HG03139 (cell line): ENCODE measurements at regions not wholly inside any gene's neighbourhood (a gene's known extent, or its start where the extent isn't known, plus 50 kb on each side); places are given as distances from the start of the nearest gene placed in this dataset.
"Not testable (repeated sequence)": the region's sequence is repeated elsewhere in the genome, so short reads cannot be mapped to it uniquely, and the experiment has no call there.

ENCODE experiments used
- ATAC-seq: cut with Tn5 transposase; IDR thresholded peaks from one replicate; pipeline ENCODE4 v1.9.1; 2021; ENCODE audit not compliant: unreplicated experiment

DNA sequence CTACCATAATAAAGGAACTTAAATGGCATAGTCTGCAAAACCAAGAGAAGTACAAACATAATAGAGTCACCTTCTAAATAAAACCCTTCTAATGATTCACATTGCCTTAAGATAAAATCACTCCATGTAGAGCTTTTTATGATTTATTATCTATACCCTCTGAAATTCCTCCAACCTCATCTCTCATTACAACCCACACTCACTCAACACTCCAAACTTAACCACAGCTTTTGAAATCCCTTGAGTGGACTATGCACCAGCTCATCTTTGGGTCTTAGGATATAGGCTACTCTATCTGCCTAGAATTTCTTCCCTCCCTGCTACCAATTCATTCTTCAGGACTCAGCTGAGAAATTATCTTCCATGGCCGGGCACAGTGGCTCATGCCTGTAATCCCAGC, 122.5 kb downstream of the CETN3 start:
- ATAC-seq: no peak

DNA sequence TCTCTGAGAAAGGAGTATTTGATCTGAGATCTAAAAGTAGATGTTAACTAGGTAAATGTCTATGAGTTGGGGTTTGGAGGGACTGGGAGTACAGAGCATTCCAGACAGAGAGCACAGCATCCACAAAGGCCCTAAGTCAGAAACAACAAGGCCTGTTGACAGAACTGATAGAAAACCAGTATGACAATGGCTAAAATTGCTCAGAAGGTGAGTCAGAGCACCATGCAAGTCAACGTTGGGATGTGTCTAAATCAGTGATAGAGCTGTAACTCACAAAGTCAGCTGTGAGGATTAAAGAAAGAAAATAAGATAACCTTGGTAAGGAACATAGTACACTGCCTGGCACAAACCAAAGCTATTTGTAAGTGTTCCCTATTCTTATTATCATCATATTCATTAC, 124.0 kb downstream of the CETN3 start:
- ATAC-seq: no peak

DNA sequence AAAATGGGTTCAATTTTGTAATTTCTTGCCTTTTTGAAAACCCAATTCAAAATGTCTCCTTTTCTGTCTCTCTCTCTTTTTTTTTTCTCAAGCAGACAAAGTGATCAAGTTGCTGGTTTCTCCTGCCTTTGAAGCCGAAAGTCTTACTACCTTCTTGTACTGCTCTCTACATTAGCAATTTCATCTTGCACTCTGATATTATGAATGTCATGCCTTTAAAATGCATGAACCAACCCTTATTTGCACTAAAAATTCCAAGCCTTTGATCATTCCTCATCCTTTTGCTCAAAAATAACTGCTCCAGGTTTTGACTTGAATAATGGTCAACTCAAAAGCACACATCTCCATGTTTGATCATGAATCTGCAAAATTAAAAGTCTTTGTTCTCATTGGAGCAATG, 125.2 kb downstream of the CETN3 start:
- no peak for ATAC-seq

DNA sequence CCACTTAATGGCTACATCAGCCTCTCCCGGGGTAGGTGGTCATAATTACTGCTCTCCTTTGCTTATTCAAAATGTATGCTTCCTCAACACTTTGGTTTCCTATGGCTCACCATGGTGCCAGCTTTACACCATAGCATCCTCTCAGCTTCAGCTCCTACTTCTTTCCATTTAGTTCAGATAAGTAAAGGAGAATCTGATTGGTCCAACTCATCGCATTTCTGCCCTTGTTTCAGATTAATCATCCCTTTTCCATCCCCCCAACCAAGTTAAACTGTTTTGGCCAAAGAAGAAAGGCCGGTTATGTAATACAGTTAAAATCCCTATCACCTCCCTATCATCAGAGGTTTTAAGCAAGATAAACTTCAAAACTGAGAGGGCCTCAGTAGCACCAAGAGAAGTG, 130.5 kb downstream of the CETN3 start:
- ATAC-seq: no peak

DNA sequence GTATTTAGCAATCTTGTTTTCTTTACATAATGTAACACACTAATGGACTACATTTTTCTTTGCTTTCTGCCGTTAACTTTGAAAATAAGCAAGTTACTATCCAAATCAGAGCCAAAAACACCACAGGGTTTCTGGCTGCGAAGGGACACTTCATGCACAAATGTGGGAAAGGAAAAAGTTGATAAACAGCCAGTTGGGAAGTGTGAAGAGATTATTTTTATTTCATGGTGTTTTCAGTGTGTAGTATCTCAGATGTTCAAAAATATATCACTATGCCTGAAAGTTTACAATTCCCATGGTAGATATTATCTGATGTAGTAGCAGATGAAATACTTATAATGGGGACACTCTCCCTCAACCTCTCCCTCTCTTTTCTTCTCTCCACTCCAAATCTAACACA, 135.3 kb downstream of the CETN3 start:
- ATAC-seq: no peak

DNA sequence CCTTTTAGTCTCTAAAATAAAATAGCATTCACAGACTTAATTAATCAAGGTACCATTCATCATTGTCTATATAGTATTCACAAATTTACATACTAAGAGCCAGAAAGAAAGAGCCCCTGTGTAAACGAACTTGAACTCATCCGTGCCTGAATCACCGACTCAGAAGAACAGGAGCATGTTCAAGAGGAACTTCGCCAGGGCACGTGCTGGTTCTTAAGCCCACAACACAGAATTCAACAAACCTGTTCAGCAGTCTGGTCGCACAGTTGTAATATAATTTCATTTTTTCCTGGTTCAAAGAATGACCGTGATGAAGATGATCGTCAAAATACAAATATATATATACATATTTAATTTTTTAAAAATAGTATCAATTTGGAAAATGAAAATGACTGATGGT, 141.9 kb downstream of the CETN3 start:
- ATAC-seq: no peak

DNA sequence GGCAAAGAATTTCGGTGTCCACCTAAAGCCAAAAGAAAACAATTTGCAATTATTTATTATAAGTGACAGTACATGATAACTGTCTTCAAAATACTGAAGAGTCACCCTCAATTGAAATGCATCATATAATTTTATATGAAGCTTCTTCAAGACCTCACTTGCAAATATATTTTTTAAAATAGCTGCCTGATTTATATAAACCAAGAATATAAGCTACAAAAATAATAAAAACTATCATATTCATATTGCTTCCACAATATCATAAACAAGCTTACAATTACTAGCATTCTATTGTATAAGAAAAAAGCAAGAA, 144.1 kb downstream of the CETN3 start:
- ATAC-seq: no peak

DNA sequence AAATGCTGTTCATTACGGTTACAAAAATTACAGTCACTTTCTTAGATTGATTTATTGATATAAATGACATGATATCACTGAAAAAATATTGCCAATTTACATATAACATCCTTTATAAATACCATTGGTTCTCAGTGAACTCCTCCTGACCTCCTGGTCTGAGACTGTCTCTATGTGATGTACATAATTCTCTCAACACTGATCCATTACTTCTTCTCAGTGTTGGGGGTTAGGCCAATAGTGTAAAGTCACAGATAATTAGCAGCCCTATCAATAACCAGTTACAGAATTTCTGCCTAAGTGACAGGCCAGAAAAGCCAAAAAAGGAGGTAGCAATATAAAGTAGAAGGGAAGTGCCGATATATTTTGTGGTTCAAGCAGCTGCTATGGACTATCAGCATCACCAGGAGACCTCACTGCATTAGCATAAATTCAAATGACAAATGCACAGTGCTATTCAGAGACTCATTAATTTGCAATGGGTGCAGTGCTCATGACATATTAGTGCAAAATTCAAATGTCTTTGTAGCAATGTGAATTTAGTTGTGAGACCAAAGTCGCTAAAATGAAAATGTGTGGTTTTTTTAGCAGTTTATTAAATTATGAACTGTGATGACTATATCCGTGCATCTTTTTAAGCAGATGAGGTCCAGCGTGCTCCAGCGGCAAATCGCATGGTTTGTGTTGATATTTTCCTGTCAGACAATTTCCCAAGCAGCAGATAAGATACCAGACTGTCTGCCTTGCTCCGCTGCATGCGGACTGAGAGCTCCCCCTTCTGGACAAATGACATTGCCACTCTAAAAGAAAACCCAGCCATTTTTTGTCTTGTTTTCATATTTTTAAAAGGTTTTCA, 144.6 kb downstream of the CETN3 start:
- ATAC-seq: peak; percentile 61

DNA sequence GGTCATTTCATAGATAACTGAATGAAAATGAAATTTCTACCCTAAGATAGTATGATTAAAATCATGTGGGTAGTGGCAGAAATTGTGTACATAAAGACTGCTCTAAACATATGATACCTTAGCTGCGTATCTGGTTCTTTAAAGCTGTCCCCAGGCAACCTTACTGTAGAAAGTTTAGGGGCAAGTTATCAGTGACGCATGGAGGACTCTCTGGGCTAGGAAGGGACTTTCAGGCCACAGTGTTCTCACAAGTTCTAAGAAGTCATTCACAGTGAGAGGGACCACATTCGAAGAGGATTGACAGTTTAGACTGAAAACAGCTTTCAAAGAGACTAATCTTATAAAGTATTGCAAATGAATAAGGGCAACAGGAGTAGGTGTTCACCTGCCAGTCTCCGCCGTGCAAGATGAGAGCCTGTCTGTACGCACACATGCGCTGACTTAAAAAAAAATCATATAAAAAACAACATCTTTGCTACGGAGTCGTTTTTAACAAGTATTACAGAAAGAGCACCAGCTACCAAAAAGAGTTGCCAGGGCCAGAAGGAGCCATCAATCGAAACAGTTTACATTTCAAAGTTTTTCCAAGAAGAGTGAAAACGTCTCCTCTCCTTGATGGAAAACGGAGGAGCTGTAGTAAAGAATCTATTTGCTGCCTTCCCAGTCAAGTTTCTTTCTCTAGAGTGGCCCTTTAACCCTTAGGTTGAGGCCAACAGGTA, 146.3 kb downstream of the CETN3 start:
- ATAC-seq: no peak

DNA sequence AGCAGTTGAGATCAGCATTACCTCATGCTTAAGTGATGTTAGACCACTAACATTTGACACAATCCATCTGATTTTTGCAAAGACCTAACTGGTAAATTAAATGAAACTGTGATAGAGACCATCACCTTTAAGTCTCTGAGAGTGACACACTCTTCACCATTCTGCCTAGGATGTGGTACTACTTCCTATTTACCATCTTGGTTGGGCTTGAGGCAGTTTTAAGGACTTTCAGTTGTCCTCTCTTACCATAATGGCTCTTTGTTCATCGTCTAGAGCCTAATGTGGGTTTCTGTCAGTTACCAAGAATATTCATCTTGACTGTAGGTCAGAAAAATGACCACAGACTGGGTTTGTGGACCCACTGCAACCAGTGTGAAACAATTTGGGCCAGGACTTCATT, 158.1 kb downstream of the CETN3 start:
- no peak for ATAC-seq

DNA sequence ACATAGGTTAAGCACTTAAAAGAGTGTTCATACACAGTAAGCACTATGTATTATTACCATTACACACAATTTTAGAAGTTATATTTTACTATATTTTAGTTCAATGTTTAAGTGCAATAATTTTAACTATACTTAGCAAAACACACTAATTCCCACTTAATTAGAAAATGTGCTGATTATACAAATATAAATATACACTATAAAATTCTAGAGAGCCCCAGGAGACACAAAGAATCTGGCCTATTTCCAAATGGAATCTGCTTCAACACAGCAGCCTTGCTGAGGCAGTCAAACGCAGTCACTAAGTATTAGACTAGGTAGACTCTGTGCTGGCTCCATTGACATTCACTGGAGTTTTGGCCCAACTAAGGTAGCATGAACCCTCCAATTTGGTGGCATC, 160.9 kb downstream of the CETN3 start:
- ATAC-seq: no peak

DNA sequence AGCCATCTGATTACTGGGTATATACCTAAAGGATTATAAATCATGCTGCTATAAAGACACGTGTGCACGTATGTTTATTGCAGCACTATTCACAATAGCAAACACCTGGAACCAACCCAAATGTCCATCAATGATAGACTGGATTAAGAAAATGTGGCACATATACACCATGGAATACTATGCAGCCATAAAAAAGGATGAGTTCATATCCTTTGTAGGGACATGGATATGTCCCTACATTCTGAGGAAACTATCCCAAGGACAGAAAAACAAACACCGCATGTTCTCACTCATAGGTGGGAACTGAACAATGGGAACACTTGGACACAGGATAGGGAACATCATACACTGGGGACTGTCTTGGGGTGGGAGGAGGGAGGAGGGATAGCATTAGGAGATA, 165.7 kb downstream of the CETN3 start:
- ATAC-seq: not testable (repeated sequence)

DNA sequence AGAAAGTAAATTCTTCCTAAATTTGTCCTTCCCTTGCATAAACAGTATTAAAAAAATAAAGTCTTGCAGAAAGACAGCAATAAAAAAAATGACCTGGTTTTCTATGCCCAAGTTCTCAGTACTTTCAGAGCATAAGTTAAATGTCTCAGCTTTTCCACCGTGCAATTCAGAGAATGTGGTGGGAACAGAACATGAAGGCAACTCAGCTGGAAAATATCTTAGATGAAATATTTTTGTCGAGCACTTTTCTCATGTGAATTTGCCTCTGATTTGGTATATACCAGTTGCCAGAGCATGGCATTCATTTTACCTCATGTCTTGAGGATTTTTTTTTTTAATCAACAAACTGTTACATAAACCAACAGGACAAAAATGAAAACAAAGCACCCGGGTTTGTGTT, 176.1 kb downstream of the CETN3 start:
- ATAC-seq: no peak

DNA sequence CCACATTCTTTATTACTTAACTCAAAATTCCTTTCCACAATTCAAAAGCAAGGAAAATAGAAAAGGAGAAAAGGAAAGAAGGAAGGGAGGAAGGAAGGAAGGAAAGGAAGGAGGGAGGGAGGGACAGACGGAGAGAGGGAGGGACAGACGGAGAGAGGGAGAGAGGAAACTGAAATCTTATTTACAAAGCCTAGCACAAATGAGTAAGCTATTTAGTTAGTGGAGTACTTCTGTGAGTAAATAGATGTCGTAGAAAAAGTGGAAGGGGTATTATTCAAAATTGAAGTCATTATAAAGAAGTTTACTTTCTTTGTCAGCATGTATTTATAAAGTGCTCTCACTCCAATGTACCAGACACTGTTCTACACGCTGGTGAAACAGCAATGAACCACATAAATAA, 177.9 kb downstream of the CETN3 start:
- no peak for ATAC-seq

DNA sequence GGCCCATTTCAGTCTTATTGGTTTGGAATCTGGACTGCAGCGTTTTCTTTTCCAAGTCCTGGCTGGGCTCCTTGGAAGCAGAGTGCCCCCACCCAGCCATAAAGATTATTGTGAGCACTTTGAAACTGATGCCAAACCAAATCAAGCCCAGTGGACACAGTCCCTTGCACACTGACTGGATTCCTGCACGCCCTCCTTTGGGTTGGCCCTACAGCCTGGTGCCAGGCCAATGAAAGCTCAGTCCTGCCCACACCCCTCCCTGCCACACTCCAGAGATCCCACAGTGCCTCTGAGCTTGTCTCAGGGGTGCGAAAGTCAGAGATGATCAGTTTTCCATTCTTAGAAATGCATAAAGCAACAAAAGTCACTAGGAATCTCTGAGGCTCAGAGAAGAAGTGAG, 181.9 kb downstream of the CETN3 start:
- ATAC-seq: no peak

DNA sequence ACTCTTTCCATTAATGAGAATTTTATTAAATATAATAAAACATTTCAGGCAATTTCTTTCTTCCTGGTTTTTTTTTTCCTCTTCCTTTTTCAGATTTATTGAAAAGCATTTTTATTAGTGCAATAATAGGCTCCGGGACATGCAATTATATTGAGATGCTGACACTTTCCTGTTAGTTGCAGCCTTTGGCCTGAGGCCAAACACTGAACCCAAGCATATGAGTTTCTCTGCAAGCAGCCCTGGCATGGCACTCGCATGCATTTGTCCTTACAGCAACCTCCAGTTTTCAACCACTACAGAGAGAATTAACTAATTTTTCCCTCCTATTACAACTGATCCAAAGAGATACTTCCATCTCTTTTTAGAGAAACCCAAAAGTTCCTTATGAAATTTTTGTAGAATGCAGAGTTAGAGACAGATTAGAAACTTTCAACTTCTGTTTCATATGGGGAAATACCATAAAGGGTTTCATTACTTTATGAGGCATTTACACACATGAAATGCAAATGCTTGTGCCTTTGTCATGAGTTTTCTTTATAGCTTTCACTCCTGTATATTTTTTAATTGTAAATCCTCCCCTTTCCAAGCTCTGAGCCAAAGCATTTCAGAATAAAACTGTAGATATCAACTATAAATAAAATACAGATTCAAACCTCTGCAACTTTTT, 183.0 kb downstream of the CETN3 start:
- no peak for ATAC-seq

DNA sequence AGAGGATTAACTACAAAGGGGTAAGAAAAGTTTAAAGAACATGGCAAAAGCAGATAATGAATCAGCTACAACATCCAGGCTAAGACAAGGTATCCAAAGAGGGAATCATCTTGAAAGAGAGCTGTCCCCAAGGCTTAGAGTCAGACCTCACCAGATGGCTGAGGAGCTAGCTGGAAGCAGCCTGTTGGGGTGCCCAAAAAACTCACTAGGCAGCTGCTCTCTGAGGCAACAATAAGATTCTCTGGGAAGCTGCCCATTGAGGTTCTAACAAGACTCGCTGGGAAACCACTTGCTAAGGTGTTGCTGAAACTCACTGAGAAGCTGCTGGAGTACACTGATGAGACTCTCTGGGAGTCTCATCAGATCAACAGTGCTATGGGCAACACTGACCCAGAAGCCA, 185.2 kb downstream of the CETN3 start:
- no peak for ATAC-seq

DNA sequence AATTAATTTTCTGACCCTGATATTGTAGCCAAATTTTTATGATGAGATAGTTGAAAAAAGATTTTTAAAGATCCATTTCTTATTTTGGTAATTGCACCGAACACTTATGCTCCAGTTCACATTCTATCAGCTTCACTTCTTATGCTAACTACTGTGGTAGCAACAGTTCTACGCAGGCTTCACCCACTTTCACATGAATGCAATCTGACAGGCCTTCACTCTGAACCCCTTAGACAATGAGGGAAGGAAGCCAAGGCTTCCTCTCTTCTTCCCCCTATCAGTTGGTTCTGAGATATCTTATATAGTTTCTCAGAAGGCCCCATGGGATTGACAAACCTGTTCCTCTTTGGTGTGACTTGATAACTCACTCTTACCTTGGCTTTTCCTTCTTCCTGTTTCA, 185.8 kb downstream of the CETN3 start:
- ATAC-seq: no peak

DNA sequence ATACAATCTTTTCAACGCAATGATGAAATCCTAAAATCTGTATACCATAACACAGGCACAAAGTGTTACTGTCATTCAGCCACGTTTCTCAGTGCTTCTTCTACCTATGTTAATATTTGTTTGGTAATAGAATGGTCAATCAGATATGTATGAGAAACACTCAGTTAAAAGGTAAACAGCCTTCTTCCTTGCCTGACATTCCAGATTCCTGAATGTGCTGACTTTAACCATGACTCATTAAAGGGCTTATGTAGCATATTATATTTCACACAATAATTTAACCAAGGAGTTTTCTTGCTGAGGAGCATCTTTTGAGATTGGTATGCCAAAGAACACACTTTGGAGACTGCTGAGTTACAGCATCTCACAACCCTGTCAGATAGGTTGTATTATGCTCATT, 187.6 kb downstream of the CETN3 start:
- no peak for ATAC-seq

DNA sequence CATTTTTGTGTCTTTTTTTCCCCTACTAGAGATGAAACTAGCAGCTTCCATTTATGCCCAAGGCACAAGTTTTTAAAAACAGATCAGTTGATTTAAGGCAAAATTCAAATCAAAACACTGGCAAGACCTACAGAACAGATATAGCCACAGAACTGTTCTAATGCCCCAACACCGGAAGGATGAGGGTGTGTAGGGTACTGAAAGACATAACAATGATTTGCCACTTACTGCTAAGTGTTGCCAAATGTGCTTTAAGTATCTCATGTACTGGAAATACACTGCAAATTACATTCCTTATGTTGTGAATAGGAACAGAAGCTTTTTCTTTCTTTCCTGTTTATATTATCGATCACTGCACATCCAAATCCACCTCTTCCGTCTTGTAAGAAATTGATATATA, 189.0 kb downstream of the CETN3 start:
- ATAC-seq: no peak

DNA sequence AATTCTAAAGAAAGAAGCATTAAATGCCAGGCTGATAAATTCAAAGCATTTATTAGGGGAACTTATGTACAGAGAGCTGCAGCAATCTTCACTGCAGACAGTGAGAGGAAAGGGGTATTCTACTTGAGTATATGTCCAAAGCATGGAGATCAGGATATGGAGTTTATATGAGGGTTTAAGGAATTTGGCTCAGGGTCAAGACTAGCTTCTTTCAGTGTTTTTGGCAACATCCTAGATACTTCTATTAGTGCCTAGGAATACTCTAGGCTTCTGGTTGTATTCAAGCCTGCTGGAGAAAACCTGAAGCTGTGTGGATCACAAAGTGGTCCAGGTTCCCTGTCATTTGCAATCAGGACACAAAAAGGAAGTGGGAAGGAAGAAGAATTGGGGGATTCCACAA, 194.6 kb downstream of the CETN3 start:
- no peak for ATAC-seq

DNA sequence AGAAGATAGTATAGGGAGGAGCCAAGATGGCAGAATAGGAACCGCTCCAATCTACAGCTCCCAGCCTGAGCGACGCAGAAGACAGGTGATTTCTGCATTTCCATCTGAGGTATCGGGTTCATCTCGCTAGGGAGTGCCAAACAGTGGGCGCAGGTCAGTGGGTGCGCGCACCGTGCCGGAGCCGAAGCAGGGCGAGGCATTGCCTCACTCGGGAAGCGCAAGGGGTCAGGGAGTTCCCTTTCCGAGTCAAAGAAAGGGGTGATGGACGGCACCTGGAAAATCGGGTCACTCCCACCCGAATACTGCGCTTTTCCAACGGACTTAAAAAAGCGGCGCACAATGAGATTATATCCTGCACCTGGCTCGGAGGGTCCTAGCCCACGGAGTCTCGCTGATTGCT, 201.2 kb downstream of the CETN3 start:
- not testable (repeated sequence) for ATAC-seq
